ENCODE measurements at regions not wholly inside any gene's neighbourhood (a gene's known extent, or its start where the extent isn't known, plus 50 kb on each side); places are given as distances from the start of the nearest gene placed in this dataset.

- no peak for DNase-seq (ENCODE audit: low read depth in 1 of 2, low spot score in 1 of 2)
Observed at GRCh38 chr16:66135421-66135831, 231.1 kb upstream of the CDH5 start.

GRCh38 chr16:66134875-66135274, 231.6 kb upstream of the CDH5 start:
- Histone ChIP-seq H3K27me3 (ENCODE audit: insufficient read depth, poor library complexity, severe bottlenecking) (peaks cover 13% of the 10 kb centered on the region), H3K27ac (replicated peaks) (no peak overlapping the region), H3K4me3 (replicated peaks; ENCODE audit: insufficient read depth, low read length) (no peak overlapping the region)
- no peak for DNase-seq (ENCODE audit: low read depth in 1 of 2, low spot score in 1 of 2)
- no peak for TF ChIP-seq GABPA (IDR thresholded peaks at IDR 0.05; ENCODE audit: low read depth)
- no peak for TF ChIP-seq SPI1 (IDR thresholded peaks at IDR 0.05; ENCODE audit: borderline replicate concordance, low read depth)
- no peak for TF ChIP-seq REST (IDR thresholded peaks at IDR 0.05; ENCODE audit: insufficient replicate concordance, low read depth)
- no peak for TF ChIP-seq CTCF (IDR thresholded peaks at IDR 0.05; ENCODE audit: insufficient read depth, low read length)
- no peak for TF ChIP-seq POLR2AphosphoS5 (IDR thresholded peaks at IDR 0.05; ENCODE audit: low read depth)

More at GRCh38 chr16:66135421-66135831, 231.1 kb upstream of the CDH5 start:
- Histone ChIP-seq H3K27me3 (ENCODE audit: insufficient read depth, poor library complexity, severe bottlenecking) (peaks cover 11% of the 10 kb centered on the region), H3K4me3 (replicated peaks; ENCODE audit: insufficient read depth, low read length) (no peak overlapping the region), H3K27ac (replicated peaks) (no peak overlapping the region)
- no peak for TF ChIP-seq SPI1 (IDR thresholded peaks at IDR 0.05; ENCODE audit: borderline replicate concordance, low read depth)
- no peak for TF ChIP-seq REST (IDR thresholded peaks at IDR 0.05; ENCODE audit: insufficient replicate concordance, low read depth)
- no peak for TF ChIP-seq GABPA (IDR thresholded peaks at IDR 0.05; ENCODE audit: low read depth)

GRCh38 chr16:66133643-66134338, 232.7 kb upstream of the CDH5 start:
- no peak for DNase-seq (ENCODE audit: low read depth in 1 of 2, low spot score in 1 of 2)
- H3K4me3 ChIP-seq (replicated peaks; ENCODE audit: insufficient read depth, low read length), result no peak overlapping the region
- TF ChIP-seq GABPA (IDR thresholded peaks at IDR 0.05; ENCODE audit: low read depth) (no peak), CTCF (IDR thresholded peaks at IDR 0.05; ENCODE audit: insufficient read depth, low read length) (no peak), REST (IDR thresholded peaks at IDR 0.05; ENCODE audit: insufficient replicate concordance, low read depth) (no peak), POLR2AphosphoS5 (IDR thresholded peaks at IDR 0.05; ENCODE audit: low read depth) (no peak), SPI1 (IDR thresholded peaks at IDR 0.05; ENCODE audit: borderline replicate concordance, low read depth) (no peak)
- no peak overlapping the region for H3K27ac ChIP-seq (replicated peaks)
- H3K27me3 ChIP-seq (ENCODE audit: insufficient read depth, poor library complexity, severe bottlenecking), result peaks cover 19% of the 10 kb centered on the region
